ENCODE measurements at regions not wholly inside any gene's neighbourhood (a gene's known extent, or its start where the extent isn't known, plus 50 kb on each side); places are given as distances from the start of the nearest gene placed in this dataset.

- TF ChIP-seq CTCF (tag by site-specific recombination; IDR thresholded peaks at IDR 0.05) (no peak), ZNF132 (tag by site-specific recombination; IDR thresholded peaks at IDR 0.05; ENCODE audit: borderline replicate concordance) (no peak)
Observed at GRCh38 chr2:15729001-15729400, 137.3 kb downstream of the DDX1 start.
